Endothelial cell of hepatic sinusoid (primary cell): ENCODE measurements at regions not wholly inside any gene's neighbourhood (a gene's known extent, or its start where the extent isn't known, plus 50 kb on each side); places are given as distances from the start of the nearest gene placed in this dataset.

Experiments used
- in situ Hi-C: cut with HindIII; loops from 2 replicates; pipeline ENCODE4 v1.10.0; 2017; ENCODE audit warnings: low sequenced_read_pairs

DNA sequence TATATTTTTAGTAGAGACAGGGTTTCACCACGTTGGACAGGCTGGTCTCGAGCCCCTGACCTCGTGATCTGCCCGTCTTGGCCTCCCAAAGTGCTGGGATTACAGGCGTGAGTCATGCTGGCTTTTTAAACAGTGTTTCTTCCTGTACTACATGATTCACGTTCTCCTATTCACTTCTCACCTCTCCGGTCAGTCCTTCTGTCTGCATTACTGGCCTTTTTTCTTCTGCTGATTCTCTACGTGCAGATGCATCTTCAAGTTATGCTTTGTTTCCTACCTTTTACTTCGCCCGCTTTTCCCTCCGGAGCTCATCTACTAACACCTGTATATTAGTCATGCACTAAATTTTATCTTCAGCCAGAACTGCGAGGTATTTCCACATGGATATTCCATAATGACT lies 296.2 kb upstream of the FLRT2 start:
- in situ Hi-C loops, result no loop called here

DNA sequence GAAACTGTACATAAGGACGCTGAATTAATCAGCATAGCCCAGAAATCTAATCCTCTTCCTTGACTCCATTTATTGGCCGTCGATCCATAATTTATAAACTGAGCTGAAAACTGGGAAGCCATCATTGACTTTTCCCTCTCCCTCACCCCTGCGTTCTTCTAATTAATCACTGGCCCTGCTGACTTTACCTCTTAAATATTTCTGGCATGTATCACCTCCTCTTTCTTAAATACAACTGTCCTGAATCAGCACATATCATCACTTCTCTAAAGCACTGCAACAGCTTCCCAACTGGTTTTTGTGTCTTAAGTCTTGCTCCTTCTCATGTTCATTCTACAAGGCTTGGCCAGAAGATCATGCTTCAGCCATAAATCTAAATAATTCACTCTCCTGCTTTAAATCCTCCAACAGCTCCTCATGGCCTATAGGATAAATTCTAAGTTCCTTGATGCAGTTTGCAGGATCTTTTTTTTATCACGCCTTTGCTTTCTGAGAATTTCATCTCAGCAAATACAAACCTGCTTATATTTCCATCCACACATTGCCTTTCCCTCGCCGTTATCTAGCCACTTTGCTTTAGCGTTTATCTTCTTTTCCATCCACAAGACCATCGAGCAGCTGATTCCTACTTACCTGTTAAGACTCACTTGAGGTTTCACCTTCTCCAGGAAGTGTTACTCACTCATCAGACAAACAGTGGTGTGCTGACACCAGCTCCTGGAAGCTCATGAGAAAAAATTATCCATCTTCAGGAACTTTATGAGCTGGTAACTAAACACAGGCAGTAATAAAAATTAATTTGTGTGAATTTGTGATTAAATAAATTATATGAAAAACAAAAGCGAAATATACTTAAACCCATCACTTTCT lies 295.6 kb upstream of the FLRT2 start:
- in situ Hi-C loops, result no loop called here

DNA sequence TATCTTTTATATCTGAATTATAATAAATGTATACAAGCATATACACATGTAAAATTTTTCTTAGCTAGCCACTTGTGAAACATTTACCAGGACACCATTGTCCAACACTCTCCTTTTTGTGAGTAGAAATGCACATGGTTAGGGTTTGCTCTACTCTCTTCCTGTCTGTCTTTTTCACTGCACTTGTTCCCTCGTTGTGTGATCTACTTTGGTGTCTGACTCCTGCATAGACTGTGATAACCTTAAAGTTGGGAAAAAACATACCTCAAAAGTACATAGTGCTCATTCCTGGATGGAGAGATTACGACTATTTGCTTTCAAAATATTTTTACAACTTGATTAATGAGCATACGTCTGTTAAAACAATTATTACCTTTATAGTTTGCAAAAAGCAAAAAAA lies 294.1 kb upstream of the FLRT2 start:
- in situ Hi-C loops, result no loop called here

DNA sequence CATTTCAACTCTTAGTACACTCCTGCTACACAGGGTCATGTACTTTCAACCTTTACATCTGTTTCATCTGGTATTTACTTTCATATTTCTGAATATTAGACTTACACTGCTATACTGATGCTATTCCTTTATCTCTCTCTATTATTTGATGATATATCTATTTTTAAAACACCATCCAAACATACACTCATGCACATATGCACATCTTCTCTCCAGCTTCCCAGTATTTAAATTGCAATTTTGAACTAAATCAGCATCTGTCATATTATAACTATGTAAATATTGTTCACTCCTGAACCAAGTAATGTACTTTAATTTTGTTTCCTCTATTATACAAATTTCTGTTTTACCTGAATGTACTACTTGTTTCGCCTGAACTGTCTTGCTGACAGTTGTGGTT lies 293.6 kb upstream of the FLRT2 start:
- in situ Hi-C loops, result no loop called here

DNA sequence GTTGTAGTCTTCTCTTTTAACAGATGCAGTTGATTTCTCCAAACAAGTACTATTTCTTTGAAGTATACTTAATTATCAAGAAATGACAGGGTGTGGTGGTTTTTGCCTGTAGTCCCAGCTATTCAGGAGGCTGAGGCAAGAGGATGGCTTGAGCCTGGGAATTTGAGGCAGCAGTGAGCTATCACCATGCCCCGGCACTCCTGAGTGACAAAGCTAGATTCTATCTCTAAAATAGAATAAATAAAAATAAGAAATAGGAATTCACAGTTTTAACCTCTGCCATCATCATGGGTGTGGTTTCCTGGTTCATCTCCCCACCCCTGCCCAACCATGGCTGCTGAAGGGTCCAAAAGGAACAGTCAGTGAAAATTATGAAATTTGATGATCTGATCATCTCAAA lies 290.2 kb upstream of the FLRT2 start:
- in situ Hi-C loops, result no loop called here

DNA sequence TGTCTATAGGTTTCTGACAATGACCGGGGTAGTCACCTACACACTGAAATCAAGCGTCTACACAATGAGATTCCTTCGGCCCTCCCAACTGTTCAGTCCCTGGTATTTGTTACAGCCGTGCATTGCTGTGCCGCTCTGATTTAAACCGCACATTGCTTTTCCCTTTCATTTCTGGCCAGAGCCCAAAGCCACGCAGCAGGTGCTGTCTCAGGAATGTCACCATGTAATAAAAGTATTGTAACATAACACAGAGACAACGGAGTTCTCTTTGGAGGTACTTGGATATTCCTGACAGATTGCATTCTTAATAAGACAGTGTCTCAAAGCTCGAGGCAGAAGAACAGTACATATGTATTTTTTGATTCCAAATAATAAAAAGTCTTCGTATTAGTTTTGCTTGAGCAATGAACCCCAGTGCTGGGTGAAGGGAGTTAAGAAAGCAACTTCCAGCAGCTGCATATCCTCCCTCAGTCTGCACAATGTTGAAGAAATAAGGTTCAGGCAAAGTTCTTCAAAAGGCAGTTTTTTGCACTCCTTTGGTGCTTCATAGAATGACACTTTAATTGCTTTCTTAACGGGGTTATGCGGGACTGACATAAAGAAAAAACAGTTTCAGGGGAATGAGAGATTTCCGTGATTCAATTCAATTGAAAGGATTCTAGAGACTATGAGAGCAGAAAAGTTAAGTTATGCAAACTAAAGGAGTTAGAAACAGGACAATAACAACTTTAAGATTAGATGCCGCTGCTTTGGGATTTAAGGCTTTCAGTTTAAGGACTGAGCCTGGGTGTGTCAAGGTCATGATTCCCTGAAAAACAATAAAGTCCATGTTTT lies 288.7 kb upstream of the FLRT2 start:
- in situ Hi-C loops, result no loop called here

- in situ Hi-C loops, result no loop called here
Observed at GRCh38 chr14:85242666-85243065, 287.3 kb upstream of the FLRT2 start.

GRCh38 chr14:85243321-85243720 lies 286.6 kb upstream of the FLRT2 start:
- in situ Hi-C loops, result no loop called here

GRCh38 chr14:85247071-85247470 lies 282.9 kb upstream of the FLRT2 start:
- in situ Hi-C loops, result no loop called here

DNA sequence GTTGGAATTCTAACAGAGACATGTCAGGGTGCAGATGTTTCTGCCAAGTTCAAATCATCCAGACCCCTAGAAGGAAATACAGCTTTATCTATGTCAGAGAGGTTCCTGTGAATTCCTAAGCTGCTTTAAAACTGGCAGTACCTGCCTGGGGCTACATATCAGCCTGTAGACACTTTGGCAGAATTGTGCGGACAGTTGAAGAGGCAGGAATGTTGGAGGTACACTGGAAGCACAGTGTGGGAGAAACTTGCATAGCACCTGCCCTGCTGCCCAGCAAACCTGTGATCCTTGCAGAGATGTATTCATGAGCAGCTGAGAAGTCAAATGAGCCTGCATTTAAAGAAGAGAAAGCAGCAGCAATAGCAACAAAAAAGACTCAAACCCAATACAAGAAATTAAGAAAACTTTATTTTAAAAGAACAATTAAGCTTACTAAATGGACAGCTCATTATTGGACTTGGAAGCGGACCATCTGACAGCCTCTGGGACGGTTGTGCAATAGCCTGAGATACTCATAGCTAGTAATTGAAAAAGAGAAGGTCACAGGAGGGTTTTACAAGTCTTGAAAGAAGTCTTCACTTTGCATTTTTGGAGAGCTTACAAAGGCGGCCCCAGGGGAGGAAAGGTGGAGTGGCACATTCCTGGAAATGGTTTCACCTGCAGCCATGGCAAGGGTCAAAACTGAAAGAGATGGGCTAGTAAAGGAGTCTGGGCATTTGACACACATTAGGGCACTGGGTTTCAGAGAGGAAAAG lies 280.9 kb upstream of the FLRT2 start:
- in situ Hi-C loops, result no loop called here

DNA sequence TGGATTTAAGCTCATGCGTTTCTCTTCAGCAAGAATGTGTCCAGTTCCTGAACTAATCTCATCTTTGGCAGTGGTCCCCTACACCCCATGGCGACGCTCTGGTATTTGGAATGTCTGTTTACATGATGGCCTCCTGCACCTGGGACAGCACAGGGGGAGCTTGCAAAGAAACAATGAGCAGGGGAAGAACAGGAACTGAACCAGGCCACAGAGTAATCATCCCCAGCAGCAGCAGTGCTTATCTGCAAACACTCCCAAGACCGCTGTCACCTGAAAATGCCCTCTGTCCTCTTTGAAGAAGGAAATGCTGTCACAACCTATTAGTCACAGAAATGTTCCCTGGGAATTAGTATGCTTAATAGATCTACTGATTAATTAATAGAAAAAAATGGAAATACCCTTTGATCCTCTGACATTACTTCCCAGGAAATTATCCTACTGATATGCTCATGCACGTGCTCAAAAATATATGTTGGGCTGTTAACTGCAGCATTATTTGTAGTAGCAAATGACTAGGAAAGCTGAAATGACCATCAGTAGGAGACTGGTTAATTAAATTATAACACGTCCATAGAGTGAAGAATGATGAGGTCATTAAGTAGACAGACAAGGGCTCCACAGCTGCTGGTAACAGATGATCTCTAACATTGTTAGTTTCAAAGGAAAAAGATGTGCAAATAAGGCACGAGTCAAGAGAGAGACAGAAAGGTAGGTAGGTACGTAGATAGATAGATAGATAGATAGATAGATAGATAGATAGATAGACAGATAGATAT lies 279.3 kb upstream of the FLRT2 start:
- in situ Hi-C loops, result no loop called here

GRCh38 chr14:85252011-85252410 lies 277.9 kb upstream of the FLRT2 start:
- in situ Hi-C loops, result no loop called here

DNA sequence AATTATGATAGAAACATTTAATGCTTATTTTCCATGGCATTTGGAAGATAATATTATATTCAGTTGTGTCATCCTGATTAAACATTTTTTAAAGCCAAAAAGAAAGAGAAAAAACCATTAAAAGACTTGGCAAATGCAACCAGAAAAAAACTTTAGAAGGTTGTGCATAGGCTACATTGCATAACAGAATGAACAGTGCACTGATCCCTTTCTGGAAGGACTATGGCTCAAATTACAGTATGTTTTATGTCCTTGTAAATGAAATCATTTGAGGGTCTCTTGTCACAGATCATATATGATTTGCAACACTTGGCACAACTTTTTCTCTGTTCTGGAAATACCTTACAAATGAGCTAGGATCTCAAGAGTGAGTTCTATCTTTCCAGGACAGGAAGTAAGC lies 275.2 kb upstream of the FLRT2 start:
- in situ Hi-C loops, result no loop called here

DNA sequence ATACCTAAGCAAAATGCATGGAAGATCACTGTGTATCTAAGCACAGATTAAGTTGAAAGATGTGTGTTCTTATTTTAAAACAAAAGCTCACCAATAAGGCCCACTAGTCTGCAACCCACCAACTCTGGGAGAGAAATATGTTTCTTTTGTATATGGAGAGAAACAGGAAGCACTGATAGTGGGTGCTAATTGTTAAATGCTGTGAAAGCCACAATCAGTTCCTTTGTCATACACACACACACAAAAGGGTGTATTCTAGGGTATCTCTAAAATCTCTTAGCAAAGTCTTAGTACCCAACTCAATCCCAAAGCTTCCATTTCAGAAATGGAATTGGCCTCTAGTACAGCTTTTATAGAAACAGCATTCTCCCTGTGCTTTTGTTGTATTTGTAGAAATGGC lies 272.7 kb upstream of the FLRT2 start:
- in situ Hi-C loops, result no loop called here

- in situ Hi-C loops, result no loop called here
Observed at GRCh38 chr14:85263916-85264675, 265.8 kb upstream of the FLRT2 start.

DNA sequence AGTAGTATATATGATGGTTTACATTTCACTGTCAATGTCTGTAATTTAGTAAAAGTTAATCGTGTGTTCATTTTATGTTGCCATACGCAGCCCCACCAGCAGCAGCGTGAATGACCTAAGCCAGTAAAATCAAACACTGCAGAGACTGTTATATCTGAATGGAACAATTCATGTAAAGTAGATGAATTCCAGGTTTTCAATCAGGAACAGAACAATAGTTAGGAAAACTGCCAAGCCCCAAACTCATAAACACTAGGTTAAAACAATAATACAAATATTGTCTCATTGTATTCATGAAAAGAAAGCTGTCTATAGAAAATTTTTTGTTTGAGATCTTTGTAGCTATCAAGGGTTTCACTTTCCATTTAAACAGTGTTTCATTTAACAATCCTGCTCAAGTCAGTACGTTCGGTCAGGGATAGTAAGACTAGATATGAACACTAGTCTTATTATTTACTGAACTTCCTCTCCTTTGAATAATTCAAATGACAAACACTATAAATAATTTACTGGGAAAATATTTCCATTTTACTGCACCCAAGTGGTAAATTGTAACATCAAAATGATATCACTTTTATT lies 256.8 kb upstream of the FLRT2 start:
- in situ Hi-C loops, result no loop called here

GRCh38 chr14:85273952-85274351 lies 256.0 kb upstream of the FLRT2 start:
- in situ Hi-C loops, result no loop called here

DNA sequence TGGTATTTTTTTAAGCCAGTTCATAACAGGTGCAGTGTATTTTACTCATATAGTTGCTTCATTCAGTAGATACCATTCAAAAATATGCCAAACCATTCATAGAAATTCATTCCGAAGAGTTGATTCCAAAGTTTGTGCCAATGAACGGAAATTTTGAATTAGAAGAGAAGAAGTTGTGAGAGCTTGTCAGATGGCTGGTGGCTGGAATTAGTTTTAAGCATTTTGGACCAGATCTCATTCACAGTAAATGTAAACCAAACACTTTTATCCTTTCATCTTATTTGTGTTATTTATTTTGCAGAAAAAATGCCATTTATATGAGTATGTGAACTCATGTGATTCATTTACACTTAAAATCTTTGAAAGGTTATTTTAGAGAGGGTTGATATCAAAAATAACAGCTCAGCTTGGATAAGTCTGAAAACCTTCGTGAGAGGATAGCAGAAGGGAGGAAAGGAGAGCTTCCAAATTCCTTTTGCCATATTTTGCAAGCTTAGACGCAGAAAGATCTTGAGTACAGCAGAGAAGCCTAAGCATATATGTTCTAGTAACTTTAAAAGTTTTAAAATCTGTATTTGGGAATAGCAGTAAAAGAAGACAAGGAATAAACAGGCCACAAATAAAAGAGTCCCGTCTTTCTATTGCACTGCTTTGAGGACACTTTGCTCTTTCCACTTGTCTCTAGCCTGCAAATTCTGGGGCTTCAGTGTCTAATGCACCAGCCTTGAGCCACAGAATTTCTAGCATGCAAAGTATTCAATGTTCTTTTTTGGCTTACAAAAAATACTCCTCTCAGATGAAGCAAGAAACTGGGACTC lies 253.6 kb upstream of the FLRT2 start:
- in situ Hi-C loops, result no loop called here

DNA sequence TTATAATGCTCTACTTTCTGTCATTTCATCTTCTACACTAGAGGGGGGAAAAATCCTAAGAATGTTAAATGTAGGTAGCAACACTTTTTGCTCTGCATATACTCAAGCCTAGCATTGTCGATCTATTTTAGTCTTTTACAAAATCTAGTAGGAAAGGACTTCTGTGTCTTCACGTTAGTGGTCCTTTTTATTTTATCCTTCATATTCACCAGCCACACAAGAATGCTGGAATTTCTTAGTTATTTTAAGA lies 253.0 kb upstream of the FLRT2 start:
- in situ Hi-C loops, result no loop called here
